ENCODE measurements at regions not wholly inside any gene's neighbourhood (a gene's known extent, or its start where the extent isn't known, plus 50 kb on each side); places are given as distances from the start of the nearest gene placed in this dataset.

DNA sequence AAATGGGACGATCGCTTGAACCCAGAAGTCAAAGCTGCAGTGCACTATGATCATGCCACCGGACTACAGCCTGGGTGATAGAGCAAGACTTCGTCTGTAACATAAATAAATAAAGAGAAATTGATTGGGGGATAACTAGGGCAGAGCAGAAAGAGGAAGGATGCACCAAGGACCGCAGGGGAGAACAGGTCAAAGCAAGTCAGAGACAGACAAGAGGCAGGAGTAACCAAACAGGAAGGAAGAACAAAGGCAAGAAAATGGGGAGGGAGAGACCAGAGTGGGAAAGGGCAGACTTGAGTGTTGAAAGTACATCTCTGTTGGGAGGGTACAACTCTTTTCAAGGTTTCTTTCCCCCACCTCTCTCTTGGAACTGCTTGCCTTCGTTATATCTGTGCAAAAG is 50.8 kb upstream of the ELK3 start:
- TF ChIP-seq, protein P1, sequence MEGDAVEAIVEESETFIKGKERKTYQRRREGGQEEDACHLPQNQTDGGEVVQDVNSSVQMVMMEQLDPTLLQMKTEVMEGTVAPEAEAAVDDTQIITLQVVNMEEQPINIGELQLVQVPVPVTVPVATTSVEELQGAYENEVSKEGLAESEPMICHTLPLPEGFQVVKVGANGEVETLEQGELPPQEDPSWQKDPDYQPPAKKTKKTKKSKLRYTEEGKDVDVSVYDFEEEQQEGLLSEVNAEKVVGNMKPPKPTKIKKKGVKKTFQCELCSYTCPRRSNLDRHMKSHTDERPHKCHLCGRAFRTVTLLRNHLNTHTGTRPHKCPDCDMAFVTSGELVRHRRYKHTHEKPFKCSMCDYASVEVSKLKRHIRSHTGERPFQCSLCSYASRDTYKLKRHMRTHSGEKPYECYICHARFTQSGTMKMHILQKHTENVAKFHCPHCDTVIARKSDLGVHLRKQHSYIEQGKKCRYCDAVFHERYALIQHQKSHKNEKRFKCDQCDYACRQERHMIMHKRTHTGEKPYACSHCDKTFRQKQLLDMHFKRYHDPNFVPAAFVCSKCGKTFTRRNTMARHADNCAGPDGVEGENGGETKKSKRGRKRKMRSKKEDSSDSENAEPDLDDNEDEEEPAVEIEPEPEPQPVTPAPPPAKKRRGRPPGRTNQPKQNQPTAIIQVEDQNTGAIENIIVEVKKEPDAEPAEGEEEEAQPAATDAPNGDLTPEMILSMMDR (conservative IDR thresholded peaks at IDR 0.05 in 1 of 2, IDR thresholded peaks at IDR 0.05 in 1 of 2; ENCODE audit: low read depth in 1 of 2, low read length in 2 of 2) = no peak
- no peak for TF ChIP-seq EZH2 (IDR thresholded peaks at IDR 0.05; ENCODE audit: low read length, missing control alignments)
